ENCODE measurements at regions not wholly inside any gene's neighbourhood (a gene's known extent, or its start where the extent isn't known, plus 50 kb on each side); places are given as distances from the start of the nearest gene placed in this dataset.
"Not testable (repeated sequence)": the region's sequence is repeated elsewhere in the genome, so short reads cannot be mapped to it uniquely, and the experiment has no call there.

DNA sequence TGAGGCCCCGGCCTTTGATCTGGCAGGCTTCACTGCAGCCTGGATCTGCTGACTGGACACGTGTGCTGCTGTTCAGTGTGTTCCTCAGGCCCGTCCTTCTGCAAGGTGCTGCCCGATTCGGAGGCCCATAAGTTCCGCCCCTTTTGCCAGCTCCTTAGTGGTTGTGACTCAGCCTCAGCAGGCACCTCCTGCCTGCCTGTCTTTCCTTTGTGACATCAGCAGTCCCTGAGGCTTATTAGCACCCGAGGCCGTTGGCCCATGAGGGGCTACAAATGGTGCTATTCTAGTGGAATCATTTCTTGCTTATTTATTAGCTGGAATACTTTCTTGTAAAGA, 75.4 kb upstream of the FAN1 start:
- TF ChIP-seq, protein P1, sequence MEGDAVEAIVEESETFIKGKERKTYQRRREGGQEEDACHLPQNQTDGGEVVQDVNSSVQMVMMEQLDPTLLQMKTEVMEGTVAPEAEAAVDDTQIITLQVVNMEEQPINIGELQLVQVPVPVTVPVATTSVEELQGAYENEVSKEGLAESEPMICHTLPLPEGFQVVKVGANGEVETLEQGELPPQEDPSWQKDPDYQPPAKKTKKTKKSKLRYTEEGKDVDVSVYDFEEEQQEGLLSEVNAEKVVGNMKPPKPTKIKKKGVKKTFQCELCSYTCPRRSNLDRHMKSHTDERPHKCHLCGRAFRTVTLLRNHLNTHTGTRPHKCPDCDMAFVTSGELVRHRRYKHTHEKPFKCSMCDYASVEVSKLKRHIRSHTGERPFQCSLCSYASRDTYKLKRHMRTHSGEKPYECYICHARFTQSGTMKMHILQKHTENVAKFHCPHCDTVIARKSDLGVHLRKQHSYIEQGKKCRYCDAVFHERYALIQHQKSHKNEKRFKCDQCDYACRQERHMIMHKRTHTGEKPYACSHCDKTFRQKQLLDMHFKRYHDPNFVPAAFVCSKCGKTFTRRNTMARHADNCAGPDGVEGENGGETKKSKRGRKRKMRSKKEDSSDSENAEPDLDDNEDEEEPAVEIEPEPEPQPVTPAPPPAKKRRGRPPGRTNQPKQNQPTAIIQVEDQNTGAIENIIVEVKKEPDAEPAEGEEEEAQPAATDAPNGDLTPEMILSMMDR (IDR thresholded peaks at IDR 0.05): not testable (repeated sequence)
- not testable (repeated sequence) for TF ChIP-seq POLR2A (IDR thresholded peaks at IDR 0.05)
